HepG2 (cell line): ENCODE measurements at regions not wholly inside any gene's neighbourhood (a gene's known extent, or its start where the extent isn't known, plus 50 kb on each side); places are given as distances from the start of the nearest gene placed in this dataset.

ENCODE experiments used
- ATAC-seq: fragments of 200-7000 bp; cut with Tn5 transposase; 3 replicates; pipeline ENCODE4 v1.9.1; 2020; ENCODE audit warnings: mild to moderate bottlenecking, moderate library complexity
- BruUV-seq: library from RNA; stranded (reverse); fragments of 400-500 nt; replicated peaks from 2 replicates; lab custom pipeline; 2021; lab: Mats Ljungman, UMichigan
- CTCF ChIA-PET: fragments of 300-600 bp; formaldehyde crosslinking; extraction: SDS; loops from one replicate; lab custom pipeline; 2021; ENCODE audit warnings: low total read pairs, inconsistent platforms, low intra/inter-chr PET ratio; lab: Yijun Ruan, JAX
- POLR2A ChIA-PET: fragments of 350-600 bp; sonication (Branson Sonifier 250); formaldehyde crosslinking; loops from one replicate; lab custom pipeline; 2020; ENCODE audit warnings: antibody characterized with exemption, inconsistent platforms; lab: Yijun Ruan, JAX
- DNase-seq: peaks from one replicate; pipeline ENCODE4 v3.0.0-alpha.2; 2015; ENCODE audit warnings: low spot score
- FAIRE-seq: peaks from 3 replicates; lab custom pipeline; 2011; peaks lifted over from hg19 to GRCh38; lab: Jason Lieb, UNC
- H2AFZ ChIP-seq: one replicate; pipeline ENCODE4 v1.6.1; 2011; ENCODE audit warnings: low read length, inconsistent platforms
- H3K27ac ChIP-seq: fragments of 300-600 bp; 3 replicates; pipeline ENCODE4 v1.8.0; 2011; ENCODE audit warnings: mixed run types, mild to moderate bottlenecking, mixed read lengths, low read length, inconsistent platforms; ENCODE audit not compliant: insufficient read depth; ENCODE audit errors: extremely low read length
- H3K27me3 ChIP-seq, 2 experiments: fragments of 200-600 bp in 1 of 2; 2 replicates in 1 of 2; 3 replicates in 1 of 2; pipeline versions ENCODE4 v1.6.0 to v1.8.0; 2011; ENCODE audit warnings: low read length in 2 of 2, mild to moderate bottlenecking in 2 of 2, moderate library complexity in 2 of 2, inconsistent platforms in 1 of 2; ENCODE audit not compliant: insufficient read depth in 2 of 2, control insufficient read depth in 1 of 2
- H3K36me3 ChIP-seq, 2 experiments: fragments of 200-600 bp in 1 of 2; replicated peaks in 1 of 2; 2 replicates in 1 of 2; 3 replicates in 1 of 2; pipeline versions ENCODE4 v1.5.1 to v1.8.0; 2011; ENCODE audit warnings: low read length in 2 of 2, inconsistent platforms in 1 of 2; ENCODE audit not compliant: insufficient read depth in 2 of 2, control insufficient read depth in 1 of 2
- H3K4me1 ChIP-seq: 2 replicates; pipeline ENCODE4 v1.5.1; 2012; ENCODE audit warnings: low read length, inconsistent platforms; ENCODE audit not compliant: insufficient read depth
- H3K4me2 ChIP-seq: 2 replicates; pipeline ENCODE4 v1.6.0; 2011; ENCODE audit warnings: low read depth, low read length, inconsistent platforms
- H3K4me3 ChIP-seq, 3 experiments: fragments of 200-600 bp in 1 of 3; sonication (generic), shearing (Covaris generic) in 1 of 3; replicated peaks in 1 of 3; 2 replicates each; pipeline ENCODE4 v1.5.1; 2011 to 2016; ENCODE audit warnings: low read length in 3 of 3, inconsistent platforms in 2 of 3, low read depth in 2 of 3, mild to moderate bottlenecking in 2 of 3, control low read depth in 1 of 3, mixed read lengths in 1 of 3; ENCODE audit not compliant: insufficient read depth in 1 of 3
- H3K79me2 ChIP-seq: one replicate; pipeline ENCODE4 v1.6.1; 2011; ENCODE audit warnings: low read length, inconsistent platforms; ENCODE audit not compliant: insufficient read depth
- H3K9ac ChIP-seq: 2 replicates; pipeline ENCODE4 v1.6.0; 2011; ENCODE audit warnings: mild to moderate bottlenecking, low read depth, low read length, inconsistent platforms; ENCODE audit not compliant: insufficient read depth
- H3K9me3 ChIP-seq: 2 replicates; pipeline ENCODE4 v1.5.1; 2012; ENCODE audit warnings: mild to moderate bottlenecking, low read length
- H4K20me1 ChIP-seq: 2 replicates; pipeline ENCODE4 v1.6.0; 2011; ENCODE audit warnings: inconsistent platforms, mild to moderate bottlenecking, low read length, moderate library complexity; ENCODE audit not compliant: insufficient read depth
- ATF7-NPFF ChIP-seq: sonication (generic); formaldehyde crosslinking; IDR thresholded peaks from 2 replicates; pipeline ENCODE4 v1.8.1; 2023; ENCODE audit warnings: mild to moderate bottlenecking, low read depth, missing genetic modification reagents, moderate library complexity
- EEA1 ChIP-seq: sonication (generic); formaldehyde crosslinking; IDR thresholded peaks from 2 replicates; pipeline ENCODE4 v1.5.1; 2020; ENCODE audit warnings: mild to moderate bottlenecking, missing genetic modification reagents, borderline replicate concordance
- GRHL1 ChIP-seq: sonication (generic); formaldehyde crosslinking; conservative IDR thresholded peaks from 2 replicates; pipeline ENCODE4 v1.8.0; 2022; ENCODE audit warnings: missing genetic modification reagents
- HNF4A ChIP-seq: sonication (generic); formaldehyde crosslinking; IDR thresholded peaks from 2 replicates; pipeline ENCODE4 v1.4.0; 2020; ENCODE audit warnings: missing genetic modification reagents
- IRF9 ChIP-seq: sonication (generic); formaldehyde crosslinking; IDR thresholded peaks from 2 replicates; pipeline ENCODE4 v1.8.0; 2022; ENCODE audit warnings: missing genetic modification reagents, mild to moderate bottlenecking, borderline replicate concordance
- MNT ChIP-seq: fragments of 450-650 bp; IDR thresholded peaks from 2 replicates; pipeline ENCODE4 v1.6.1; 2016
- PAWR ChIP-seq: sonication (generic); formaldehyde crosslinking; IDR thresholded peaks from 2 replicates; pipeline ENCODE4 v1.4.0; 2020; ENCODE audit warnings: missing genetic modification reagents, mild to moderate bottlenecking, borderline replicate concordance
- SMAD1 ChIP-seq: sonication (generic); formaldehyde crosslinking; IDR thresholded peaks from 2 replicates; pipeline ENCODE4 v1.4.0; 2020; ENCODE audit warnings: missing genetic modification reagents, low read depth, mild to moderate bottlenecking, borderline replicate concordance
- SNRNP70 ChIP-seq: fragments of 200-400 bp; formaldehyde crosslinking; IDR thresholded peaks from 2 replicates; pipeline ENCODE4 v1.6.1; 2017; ENCODE audit warnings: mild to moderate bottlenecking, low read depth, low read length, moderate library complexity
- TBX3 ChIP-seq: fragments of 450-650 bp; IDR thresholded peaks from 2 replicates; pipeline ENCODE4 v1.6.1; 2017; ENCODE audit warnings: antibody characterized with exemption, mild to moderate bottlenecking, inconsistent platforms, borderline replicate concordance
- TFE3 ChIP-seq: IDR thresholded peaks from 2 replicates; pipeline ENCODE4 v1.6.1; 2016
- ZNF33B ChIP-seq: sonication (generic); formaldehyde crosslinking; IDR thresholded peaks from 2 replicates; pipeline ENCODE4 v1.5.1; 2020; ENCODE audit warnings: mild to moderate bottlenecking, missing genetic modification reagents
- ZNF687 ChIP-seq: sonication (generic); formaldehyde crosslinking; IDR thresholded peaks from 2 replicates; pipeline ENCODE4 v1.5.1; 2020; ENCODE audit warnings: mild to moderate bottlenecking, missing genetic modification reagents, moderate library complexity
- ZNF768 ChIP-seq: sonication (generic); formaldehyde crosslinking; IDR thresholded peaks from 2 replicates; pipeline ENCODE4 v1.4.0; 2020; ENCODE audit warnings: missing genetic modification reagents
- ZNF788 ChIP-seq: sonication (generic); formaldehyde crosslinking; IDR thresholded peaks from 2 replicates; pipeline ENCODE4 v1.5.0; 2020; ENCODE audit warnings: mild to moderate bottlenecking, missing genetic modification reagents, borderline replicate concordance
- WGBS: methylation state at CpG from one replicate; pipeline ENCODE4 v1.1.6; 2017; ENCODE audit warnings: low lambda C conversion rate; 5-methylcytosine and 5-hydroxymethylcytosine counted together
- in situ Hi-C: cut with HindIII; loops from 2 replicates; pipeline ENCODE4 v1.10.0; 2017; ENCODE audit warnings: low pct_unique_long_range_greater_than_20kb; ENCODE audit not compliant: extremely low pct_ligation_motif_present
- intact Hi-C: fragments of 100-400 bp; cut with micrococcal nuclease; formaldehyde crosslinking; loops from one replicate; pipeline ENCODE4 v1.10.0; 2022; ENCODE audit not compliant: unreplicated experiment

- no peak for FAIRE-seq
- no peak for TF ChIP-seq GRHL1 (CRISPR knock-in tag)
- TF ChIP-seq ZNF788 (CRISPR knock-in tag), result no peak
- TF ChIP-seq HNF4A (CRISPR knock-in tag), result no peak
- TF ChIP-seq IRF9 (CRISPR knock-in tag), result no peak
- TF ChIP-seq ZNF687, result no peak
- TF ChIP-seq MNT, result no peak
- TF ChIP-seq EEA1, result no peak
- no peak for TF ChIP-seq TFE3
- TF ChIP-seq SNRNP70, result no peak
- TF ChIP-seq ZNF768 (CRISPR knock-in tag), result no peak
- TF ChIP-seq SMAD1 (CRISPR knock-in tag), result no peak
- TF ChIP-seq ATF7-NPFF (CRISPR knock-in tag), result no peak
- no peak for TF ChIP-seq TBX3
- no peak for TF ChIP-seq PAWR (CRISPR knock-in tag)
- TF ChIP-seq ZNF33B (CRISPR knock-in tag), result no peak
- 22% methylated on average over 5 of the region's 5 CpGs for WGBS
- H3K79me2 ChIP-seq, result no peaks in the 10 kb centered on the region
- no peak for DNase-seq
- ChIA-PET CTCF (no interaction called here), POLR2A (no interaction called here)
- in situ Hi-C loops (no loop called here), intact Hi-C loops (no loop called here)
- H3K9ac ChIP-seq, result no peak overlapping the region
- BruUV-seq, result no TSS peak
- no peaks in the 10 kb centered on the region for H4K20me1 ChIP-seq
- H2AFZ ChIP-seq, result no peak overlapping the region
- peaks cover 26% of the 10 kb centered on the region for H3K4me1 ChIP-seq
- H3K36me3 ChIP-seq, result no peaks in the 10 kb centered on the region
- no peaks in the 10 kb centered on the region for H3K9me3 ChIP-seq
- no peak for ATAC-seq
- H3K27ac ChIP-seq, result no peak overlapping the region
- no peaks in the 10 kb centered on the region; a peak in 2 of 5 replicates for H3K27me3 ChIP-seq
- H3K4me2 ChIP-seq, result no peak overlapping the region
- no peak overlapping the region for H3K4me3 ChIP-seq
Measured at GRCh38 chr12:113722747-113723146, 243.4 kb downstream of the RBM19 start.
